Muscle of arm (tissue), 1 donor: ENCODE measurements at regions not wholly inside any gene's neighbourhood (a gene's known extent, or its start where the extent isn't known, plus 50 kb on each side); places are given as distances from the start of the nearest gene placed in this dataset.
A peak's percentile ranks its signal among the peaks of the same experiment; 100 is the strongest.

Experiments
- DNase-seq: peaks from one replicate; pipeline ENCODE4 v3.0.0-alpha.2; 2013

GRCh38 chr2:41678639-41679038, 369.2 kb upstream of the PKDCC start:
- DNase-seq, result no peak

GRCh38 chr2:41686156-41686555, 361.7 kb upstream of the PKDCC start:
- DNase-seq, result no peak

- DNase-seq, result no peak
Measured at GRCh38 chr2:41691561-41691960, 356.3 kb upstream of the PKDCC start.

- DNase-seq, result no peak
Measured at GRCh38 chr2:41694536-41695049, 353.2 kb upstream of the PKDCC start.

GRCh38 chr2:41695198-41696113, 352.4 kb upstream of the PKDCC start:
- no peak for DNase-seq

- DNase-seq, result no peak
Measured at GRCh38 chr2:41697389-41697788, 350.4 kb upstream of the PKDCC start.

GRCh38 chr2:41698678-41699422, 349.0 kb upstream of the PKDCC start:
- peak; percentile 64 for DNase-seq

GRCh38 chr2:41701231-41701630, 346.6 kb upstream of the PKDCC start:
- DNase-seq, result no peak

- no peak for DNase-seq
Measured at GRCh38 chr2:41703123-41703522, 344.7 kb upstream of the PKDCC start.

GRCh38 chr2:41705634-41706033, 342.2 kb upstream of the PKDCC start:
- DNase-seq, result no peak

GRCh38 chr2:41706286-41706685, 341.5 kb upstream of the PKDCC start:
- no peak for DNase-seq

GRCh38 chr2:41707790-41708451, 339.9 kb upstream of the PKDCC start:
- no peak for DNase-seq

- no peak for DNase-seq
Measured at GRCh38 chr2:41709702-41710599, 337.9 kb upstream of the PKDCC start.

- DNase-seq, result no peak
Measured at GRCh38 chr2:41710944-41711343, 336.9 kb upstream of the PKDCC start.

GRCh38 chr2:41711736-41712135, 336.1 kb upstream of the PKDCC start:
- DNase-seq, result no peak

- no peak for DNase-seq
Measured at GRCh38 chr2:41716497-41716896, 331.3 kb upstream of the PKDCC start.

GRCh38 chr2:41717839-41718238, 330.0 kb upstream of the PKDCC start:
- no peak for DNase-seq

- DNase-seq, result no peak
Measured at GRCh38 chr2:41718705-41719104, 329.1 kb upstream of the PKDCC start.

GRCh38 chr2:41719756-41720155, 328.1 kb upstream of the PKDCC start:
- no peak for DNase-seq

- DNase-seq, result peak; percentile 52
Measured at GRCh38 chr2:41720331-41721251, 327.2 kb upstream of the PKDCC start.
